ENCODE measurements at regions not wholly inside any gene's neighbourhood (a gene's known extent, or its start where the extent isn't known, plus 50 kb on each side); places are given as distances from the start of the nearest gene placed in this dataset.

DNA sequence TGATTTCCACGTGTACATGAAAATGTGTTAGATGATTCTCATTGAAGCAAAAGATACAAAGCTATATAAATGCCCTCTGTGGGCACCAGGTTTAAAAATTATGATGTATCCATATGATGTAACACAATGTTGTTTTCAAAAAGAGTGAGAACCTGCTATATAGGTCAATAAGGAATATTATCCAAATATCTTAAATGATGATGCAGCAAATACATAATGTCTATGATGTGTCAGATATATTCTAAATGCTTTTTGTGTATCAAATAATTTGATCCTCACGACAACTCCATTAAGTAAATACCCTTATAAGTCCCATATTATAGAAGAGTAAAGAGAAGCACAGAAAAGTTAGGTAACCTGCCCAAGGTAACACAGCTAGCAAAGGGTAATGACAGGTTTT lies 393.0 kb upstream of the DCN start:
- Histone ChIP-seq H3K4me3 (no peak overlapping the region), H3K27me3 (no peaks in the 10 kb centered on the region), H3K27ac (no peak overlapping the region), H3K4me1 (peaks cover 0 to 12% (median 5%) of the 10 kb centered on the region in 4 donors), H3K9me3 (no peaks in the 10 kb centered on the region), H3K36me3 (no peaks in the 10 kb centered on the region)
- TF ChIP-seq EP300 (IDR thresholded peaks at IDR 0.05) (no peak), POLR2A (IDR thresholded peaks at IDR 0.05) (no peak), POLR2AphosphoS5 (IDR thresholded peaks at IDR 0.05) (no peak)
- TF ChIP-seq, protein P1, sequence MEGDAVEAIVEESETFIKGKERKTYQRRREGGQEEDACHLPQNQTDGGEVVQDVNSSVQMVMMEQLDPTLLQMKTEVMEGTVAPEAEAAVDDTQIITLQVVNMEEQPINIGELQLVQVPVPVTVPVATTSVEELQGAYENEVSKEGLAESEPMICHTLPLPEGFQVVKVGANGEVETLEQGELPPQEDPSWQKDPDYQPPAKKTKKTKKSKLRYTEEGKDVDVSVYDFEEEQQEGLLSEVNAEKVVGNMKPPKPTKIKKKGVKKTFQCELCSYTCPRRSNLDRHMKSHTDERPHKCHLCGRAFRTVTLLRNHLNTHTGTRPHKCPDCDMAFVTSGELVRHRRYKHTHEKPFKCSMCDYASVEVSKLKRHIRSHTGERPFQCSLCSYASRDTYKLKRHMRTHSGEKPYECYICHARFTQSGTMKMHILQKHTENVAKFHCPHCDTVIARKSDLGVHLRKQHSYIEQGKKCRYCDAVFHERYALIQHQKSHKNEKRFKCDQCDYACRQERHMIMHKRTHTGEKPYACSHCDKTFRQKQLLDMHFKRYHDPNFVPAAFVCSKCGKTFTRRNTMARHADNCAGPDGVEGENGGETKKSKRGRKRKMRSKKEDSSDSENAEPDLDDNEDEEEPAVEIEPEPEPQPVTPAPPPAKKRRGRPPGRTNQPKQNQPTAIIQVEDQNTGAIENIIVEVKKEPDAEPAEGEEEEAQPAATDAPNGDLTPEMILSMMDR (IDR thresholded peaks at IDR 0.05), result no peak
- ATAC-seq (ENCODE audit: low FRiP score in 2 of 2) (no peak), DNase-seq (no peak)
- 95 to 97% methylated on average over 2 of the region's 2 CpGs for WGBS, 2 donors

DNA sequence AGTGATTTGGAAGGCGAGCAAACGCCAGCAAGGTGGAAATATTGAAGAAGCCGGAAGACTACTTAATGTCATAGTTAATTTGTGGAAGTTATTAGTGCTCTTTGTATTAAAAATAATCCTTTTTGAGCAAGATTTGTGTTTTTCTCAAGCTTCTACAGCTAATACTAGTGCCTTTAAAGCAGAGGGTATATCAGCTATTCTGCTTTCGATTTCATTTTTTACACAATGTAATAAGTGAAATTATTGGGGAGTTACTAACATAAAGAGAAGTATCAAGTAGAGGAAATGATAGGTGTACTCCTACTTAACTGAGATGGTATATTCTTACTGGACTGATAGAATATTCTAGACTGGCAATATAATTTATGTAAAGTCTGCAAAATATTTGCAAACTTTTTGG lies 392.4 kb upstream of the DCN start:
- TF ChIP-seq EP300 (IDR thresholded peaks at IDR 0.05) (no peak), POLR2A (IDR thresholded peaks at IDR 0.05) (no peak), POLR2AphosphoS5 (IDR thresholded peaks at IDR 0.05) (no peak)
- TF ChIP-seq, protein P1 (IDR thresholded peaks at IDR 0.05), result no peak
- no peaks in the 10 kb centered on the region for H3K9me3 ChIP-seq
- WGBS, 2 donors, result 76 to 95% methylated on average over 4 of the region's 4 CpGs
- no peaks in the 10 kb centered on the region for H3K36me3 ChIP-seq
- no peaks in the 10 kb centered on the region for H3K27me3 ChIP-seq
- H3K4me3 ChIP-seq, result no peak overlapping the region
- peaks cover 0 to 12% (median 5%) of the 10 kb centered on the region in 4 donors for H3K4me1 ChIP-seq
- DNase-seq (no peak), ATAC-seq (ENCODE audit: low FRiP score in 2 of 2) (no peak)
- H3K27ac ChIP-seq, result no peak overlapping the region

DNA sequence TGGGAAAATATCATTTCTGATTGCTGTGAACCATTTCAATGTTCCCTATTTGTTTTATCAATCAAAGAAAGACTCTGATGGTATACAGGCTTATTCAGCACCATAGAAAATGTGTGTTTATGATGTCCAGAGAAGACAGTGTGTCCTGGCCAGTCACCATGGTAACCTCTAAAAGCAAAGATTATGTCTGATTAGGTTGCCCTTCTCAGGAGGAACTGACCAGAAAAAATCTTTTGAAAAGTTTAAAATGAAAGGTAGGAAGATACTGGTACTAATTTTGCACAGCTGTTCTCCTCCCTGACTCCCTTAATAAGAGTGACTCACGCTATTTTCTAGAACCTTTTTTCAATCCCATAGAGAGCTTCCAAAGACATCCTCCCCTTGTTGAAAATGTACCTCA lies 391.8 kb upstream of the DCN start:
- Histone ChIP-seq H3K27me3 (no peaks in the 10 kb centered on the region), H3K4me3 (no peak overlapping the region), H3K36me3 (no peaks in the 10 kb centered on the region), H3K4me1 (peaks cover 0 to 12% (median 5%) of the 10 kb centered on the region in 4 donors), H3K27ac (no peak overlapping the region), H3K9me3 (no peaks in the 10 kb centered on the region)
- no peak for ATAC-seq (ENCODE audit: low FRiP score in 2 of 2)
- no peak for DNase-seq
- TF ChIP-seq POLR2AphosphoS5 (IDR thresholded peaks at IDR 0.05) (no peak), EP300 (IDR thresholded peaks at IDR 0.05) (no peak), POLR2A (IDR thresholded peaks at IDR 0.05) (no peak)
- TF ChIP-seq, protein P1 (IDR thresholded peaks at IDR 0.05), result no peak
- WGBS, 2 donors, result 81 to 100% methylated on average over 1 of the region's 1 CpG

DNA sequence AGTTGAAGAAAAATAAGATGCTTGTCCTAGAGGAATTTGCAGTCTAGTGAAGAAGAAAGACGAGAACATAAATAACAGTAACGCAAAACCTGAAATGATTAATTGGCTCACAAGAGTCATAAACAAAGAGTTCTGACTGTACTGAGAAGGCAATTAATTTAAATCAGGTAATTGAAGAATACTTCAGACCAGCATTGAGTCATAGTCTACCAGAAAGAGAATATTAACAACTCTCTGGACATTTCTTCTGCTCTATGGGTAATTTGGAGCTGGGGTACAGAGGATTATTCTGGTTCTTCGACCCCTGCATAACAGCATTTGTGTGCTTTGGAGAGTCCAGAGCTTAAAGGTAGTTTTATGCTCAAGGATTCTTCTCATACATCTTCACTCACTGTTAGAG lies 390.3 kb upstream of the DCN start:
- Histone ChIP-seq H3K36me3 (no peaks in the 10 kb centered on the region), H3K27ac (no peak overlapping the region), H3K4me1 (peaks cover 0 to 7% (median 0%) of the 10 kb centered on the region in 4 donors), H3K4me3 (no peak overlapping the region), H3K27me3 (no peaks in the 10 kb centered on the region), H3K9me3 (no peaks in the 10 kb centered on the region)
- WGBS, 2 donors, result 82 to 89% methylated on average over 3 of the region's 3 CpGs
- TF ChIP-seq POLR2A (IDR thresholded peaks at IDR 0.05), result no peak
- TF ChIP-seq EP300 (IDR thresholded peaks at IDR 0.05), result no peak
- TF ChIP-seq, protein P1 (IDR thresholded peaks at IDR 0.05), result no peak
- no peak for TF ChIP-seq POLR2AphosphoS5 (IDR thresholded peaks at IDR 0.05)
- no peak for ATAC-seq (ENCODE audit: low FRiP score in 2 of 2)
- no peak for DNase-seq

DNA sequence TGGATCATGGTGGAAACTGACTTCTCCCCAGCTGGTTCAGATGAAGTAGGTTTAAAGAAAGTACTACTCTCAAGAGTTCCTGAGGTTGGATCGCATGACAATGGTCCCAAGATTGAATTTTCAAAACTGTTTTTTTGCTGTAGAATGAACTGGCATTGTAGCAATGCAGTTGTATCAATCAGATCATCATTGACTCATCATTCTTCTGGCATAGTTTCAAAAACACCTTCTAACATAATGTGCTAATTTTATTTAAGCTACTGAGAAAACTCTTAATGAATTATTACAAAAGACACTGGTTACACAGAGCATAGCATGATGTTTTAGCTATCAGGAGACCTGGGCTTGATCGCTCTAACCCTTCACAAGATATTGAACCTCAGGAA lies 384.5 kb upstream of the DCN start:
- H3K9me3 ChIP-seq, result no peaks in the 10 kb centered on the region
- ATAC-seq (ENCODE audit: low FRiP score in 2 of 2), result no peak
- H3K36me3 ChIP-seq, result no peaks in the 10 kb centered on the region
- DNase-seq, result no peak
- H3K27ac ChIP-seq, result no peak overlapping the region
- WGBS, 2 donors, result 91 to 94% methylated on average over 2 of the region's 2 CpGs
- no peaks in the 10 kb centered on the region for H3K27me3 ChIP-seq
- H3K4me3 ChIP-seq, result no peak overlapping the region
- H3K4me1 ChIP-seq, result no peaks in the 10 kb centered on the region
- TF ChIP-seq EP300 (IDR thresholded peaks at IDR 0.05) (no peak), POLR2A (IDR thresholded peaks at IDR 0.05) (no peak), POLR2AphosphoS5 (IDR thresholded peaks at IDR 0.05) (no peak)
- TF ChIP-seq, protein P1 (IDR thresholded peaks at IDR 0.05), result no peak
